Aorta (tissue), 5 donors: ENCODE measurements at regions not wholly inside any gene's neighbourhood (a gene's known extent, or its start where the extent isn't known, plus 50 kb on each side); places are given as distances from the start of the nearest gene placed in this dataset.
A peak's percentile ranks its signal among the peaks of the same experiment; 100 is the strongest.

Experiments
- ATAC-seq: fragments of 200-7000 bp; cut with Tn5 transposase; one replicate; pipeline ENCODE4 v1.9.1; 2022; ENCODE audit warnings: moderate library complexity; ENCODE audit not compliant: low FRiP score
- DNase-seq, 2 donors: peaks; one replicate each; pipeline ENCODE4 v3.0.0-alpha.2; 2020
- H3K27ac ChIP-seq, 2 donors: one replicate each; pipeline ENCODE4 v1.5.1; 2013; ENCODE audit warnings: low read length in 2 of 2, mild to moderate bottlenecking in 2 of 2, moderate library complexity in 2 of 2, control low read depth in 1 of 2, inconsistent platforms in 1 of 2, low read depth in 1 of 2
- H3K27me3 ChIP-seq, 2 donors: one replicate each; pipeline ENCODE4 v1.6.1; 2013; ENCODE audit warnings: control low read depth in 1 of 2, low read length in 1 of 2, mild to moderate bottlenecking in 1 of 2, moderate library complexity in 1 of 2; ENCODE audit not compliant: insufficient read depth in 2 of 2, control insufficient read depth in 1 of 2
- H3K36me3 ChIP-seq, 2 donors: one replicate each; pipeline ENCODE4 v1.6.1; 2013; ENCODE audit warnings: control low read depth in 1 of 2, low read length in 1 of 2, mild to moderate bottlenecking in 1 of 2; ENCODE audit not compliant: insufficient read depth in 2 of 2, control insufficient read depth in 1 of 2
- H3K4me1 ChIP-seq, 2 donors: one replicate each; pipeline ENCODE4 v1.6.1; 2013; ENCODE audit warnings: low read length in 2 of 2, control low read depth in 1 of 2, mild to moderate bottlenecking in 1 of 2, moderate library complexity in 1 of 2; ENCODE audit not compliant: insufficient read depth in 2 of 2, control insufficient read depth in 1 of 2
- H3K4me3 ChIP-seq, 2 donors: one replicate each; pipeline ENCODE4 v1.5.1; 2013; ENCODE audit warnings: low read length in 2 of 2, control low read depth in 1 of 2, mild to moderate bottlenecking in 1 of 2
- H3K9me3 ChIP-seq: one replicate; pipeline ENCODE4 v1.6.1; 2013; ENCODE audit warnings: mild to moderate bottlenecking, low read length; ENCODE audit not compliant: control insufficient read depth
- WGBS, 2 donors: extraction: QIAGEN DNeasy Blood & Tissue Kit; methylation state at CpG; one replicate each; pipeline ENCODE4 v1.1.7; 2013; 5-methylcytosine and 5-hydroxymethylcytosine counted together
- intact Hi-C, 2 donors: fragments of 100-400 bp; cut with DNase I; formaldehyde crosslinking; loops; one replicate each; pipeline versions ENCODE4 v1.14.2 to v1.15.0; 2022
- microRNA-seq, 2 donors: library from miRNA; unstranded; fragments of <30 nt; microRNA quantifications; one replicate each; pipeline ENCODE4 v1.2.0, GENCODE V29; 2020
- donor health status: healthy with polysubstance abuse.
- donor health status: Bipolar disorder and iron deficiency.
- donor health status: DM: no; HTN: no; CAD: no.
- donor health status: DM: no; HTN: no; CAD: no.
- donor health status: DM: yes; HTN: yes; CAD: no.

DNA sequence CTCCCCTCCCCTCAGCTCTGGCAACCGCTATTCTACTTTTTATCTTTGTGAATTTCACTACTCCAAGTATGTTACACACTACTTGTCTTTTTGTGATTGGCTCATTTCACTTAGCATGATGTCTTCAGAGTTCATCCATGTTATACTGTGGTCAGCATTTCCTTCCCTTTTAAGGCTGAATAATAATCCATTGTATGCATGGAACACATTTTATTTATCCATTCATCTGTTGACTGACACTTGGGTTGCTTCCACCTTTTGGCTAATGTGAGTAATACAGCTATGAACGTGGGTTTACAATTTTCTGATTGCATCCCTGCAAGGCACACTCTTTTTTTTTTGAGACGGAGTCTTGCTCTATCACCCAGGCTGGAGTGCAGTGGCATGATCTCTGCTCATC, 53.0 kb upstream of the FUT8 start:
- intact Hi-C loops, result no loop called here
- no peak for DNase-seq
- Histone ChIP-seq H3K27me3 (no peaks in the 10 kb centered on the region), H3K4me1 (no peaks in the 10 kb centered on the region), H3K9me3 (no peaks in the 10 kb centered on the region), H3K36me3 (no peaks in the 10 kb centered on the region), H3K4me3 (no peak overlapping the region), H3K27ac (no peak overlapping the region)
- WGBS, 2 donors, result 46 to 51% methylated on average over 3 of the region's 3 CpGs
- no peak for ATAC-seq

DNA sequence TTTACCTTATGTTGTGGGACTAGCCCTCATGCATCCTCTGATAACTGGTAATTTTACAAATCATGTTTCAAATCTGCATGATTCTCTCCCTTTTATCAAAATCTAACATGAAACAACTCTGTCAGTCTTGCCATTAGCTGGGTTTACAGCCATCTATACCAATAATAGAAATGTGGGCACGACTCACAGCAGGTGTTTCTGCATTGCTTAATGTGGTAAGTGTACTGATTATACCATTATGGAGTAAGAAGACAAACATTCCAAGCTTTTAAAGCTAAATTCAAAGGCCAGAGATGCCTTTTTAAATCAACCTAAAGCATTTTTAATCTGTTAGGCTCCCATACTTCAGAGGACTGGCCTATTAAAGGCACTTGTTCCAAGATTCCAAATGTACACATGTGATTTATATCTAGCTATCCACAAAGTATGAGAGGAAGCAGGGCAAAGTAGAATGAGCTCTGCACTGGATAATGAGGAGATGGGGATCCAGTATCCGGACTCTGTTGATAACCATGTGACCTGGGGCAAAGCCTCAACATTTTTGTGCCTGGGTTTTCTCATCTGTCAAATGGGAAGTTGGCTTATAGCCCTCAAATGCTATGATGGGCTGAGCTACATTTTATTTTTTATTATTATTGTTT, 52.3 kb upstream of the FUT8 start:
- Histone ChIP-seq H3K36me3 (no peaks in the 10 kb centered on the region), H3K4me3 (no peak overlapping the region), H3K4me1 (no peaks in the 10 kb centered on the region), H3K27me3 (no peaks in the 10 kb centered on the region), H3K27ac (no peak overlapping the region), H3K9me3 (no peaks in the 10 kb centered on the region)
- intact Hi-C loops, result no loop called here
- ATAC-seq (no peak), DNase-seq (no peak)
- WGBS, 2 donors, result 49 to 61% methylated on average over 2 of the region's 2 CpGs

DNA sequence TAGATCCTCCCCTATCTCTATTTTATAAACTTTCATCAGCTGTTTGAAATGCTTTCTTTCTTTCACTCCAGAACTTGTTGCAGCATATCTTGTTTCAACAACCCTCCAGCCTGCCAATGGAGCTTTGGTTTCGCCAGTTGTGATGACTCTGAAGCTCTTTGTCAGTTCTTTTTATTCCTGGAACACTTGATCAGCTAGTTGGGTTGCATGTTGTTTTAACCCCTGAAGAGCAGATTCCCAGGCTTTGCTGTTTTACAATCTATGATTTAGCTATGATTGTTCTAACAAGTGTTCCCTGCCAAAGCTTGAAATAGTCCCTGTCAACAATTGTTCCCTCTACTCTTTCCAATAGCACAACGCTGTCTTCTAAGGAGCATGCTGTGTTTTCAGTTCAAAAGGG, 50.6 kb upstream of the FUT8 start:
- Histone ChIP-seq H3K27ac (no peak overlapping the region), H3K36me3 (no peaks in the 10 kb centered on the region), H3K4me1 (no peaks in the 10 kb centered on the region), H3K27me3 (no peaks in the 10 kb centered on the region), H3K9me3 (no peaks in the 10 kb centered on the region), H3K4me3 (no peak overlapping the region)
- ATAC-seq (peak; percentile 52), DNase-seq (peak in 1 of 2 donors; percentile 53)
- WGBS, 2 donors, result 25 to 43% methylated on average over 2 of the region's 2 CpGs
- intact Hi-C loops, result no loop called here

Small RNA genes lying in the stretch of these regions (microRNA-seq; reads per million reads assigned to microRNA genes)
- 0 reads per million in 2 donors for gene MIR4708
